H1 (cell line): ENCODE measurements at regions not wholly inside any gene's neighbourhood (a gene's known extent, or its start where the extent isn't known, plus 50 kb on each side); places are given as distances from the start of the nearest gene placed in this dataset.

Experiments
- CHD7 ChIP-seq: fragments of 300-600 bp; sonication (generic); IDR thresholded peaks from 2 replicates; pipeline ENCODE4 v1.7.1; 2012; ENCODE audit warnings: low read length, moderate library complexity, mild to moderate bottlenecking, inconsistent platforms; ENCODE audit not compliant: insufficient replicate concordance
- EGR1 ChIP-seq: IDR thresholded peaks from 2 replicates; pipeline ENCODE4 v1.6.1; 2011; ENCODE audit warnings: low read depth, low read length, borderline replicate concordance
- HDAC2 ChIP-seq, 2 experiments: fragments of 300-600 bp in 1 of 2; sonication (generic) in 1 of 2; IDR thresholded peaks; 2 replicates each; pipeline ENCODE4 v1.6.1; 2011 to 2012; ENCODE audit warnings: low read depth in 2 of 2, low read length in 2 of 2, mild to moderate bottlenecking in 2 of 2, moderate library complexity in 2 of 2, borderline replicate concordance in 1 of 2, inconsistent platforms in 1 of 2
- JUN ChIP-seq: IDR thresholded peaks from 2 replicates; pipeline ENCODE4 v1.6.1; 2011; ENCODE audit warnings: low read depth, mild to moderate bottlenecking, improper control_type of control experiment, low read length
- RXRA ChIP-seq: IDR thresholded peaks from 2 replicates; pipeline ENCODE4 v1.6.1; 2011; ENCODE audit warnings: low read depth, mild to moderate bottlenecking, low read length, moderate library complexity; ENCODE audit not compliant: insufficient read depth
- SAP30 ChIP-seq: fragments of 300-600 bp; sonication (generic); IDR thresholded peaks from 2 replicates; pipeline ENCODE4 v1.7.1; 2012; ENCODE audit warnings: low read length, moderate library complexity, mild to moderate bottlenecking, inconsistent platforms; ENCODE audit not compliant: insufficient read depth, insufficient replicate concordance
- SIX5 ChIP-seq: IDR thresholded peaks from 2 replicates; pipeline ENCODE4 v1.6.1; 2011; ENCODE audit warnings: mild to moderate bottlenecking, low read depth, low read length
- SP2 ChIP-seq: IDR thresholded peaks from 2 replicates; pipeline ENCODE4 v1.6.1; 2012; ENCODE audit warnings: mild to moderate bottlenecking, low read length, inconsistent platforms

- TF ChIP-seq CHD7 = no peak
- no peak for TF ChIP-seq RXRA
- no peak for TF ChIP-seq SP2
- TF ChIP-seq HDAC2 (IDR thresholded peaks at IDR 0.05; ENCODE audit: borderline replicate concordance in 1 of 2, low read depth in 2 of 2, low read length in 2 of 2) = no peak
- no peak for TF ChIP-seq SIX5
- TF ChIP-seq SAP30 = no peak
- TF ChIP-seq JUN = no peak
- TF ChIP-seq EGR1 = no peak
- TF ChIP-seq, all 59 proteins: peak for 0
These were observed 302.4 kb downstream of the THBS2 start (continued) for GRCh38 chr6:168951217-168951616.
